HepG2 (cell line): ENCODE measurements at regions not wholly inside any gene's neighbourhood (a gene's known extent, or its start where the extent isn't known, plus 50 kb on each side); places are given as distances from the start of the nearest gene placed in this dataset.

Experiments used
- ATAC-seq: fragments of 200-7000 bp; cut with Tn5 transposase; 3 replicates; pipeline ENCODE4 v1.9.1; 2020; ENCODE audit warnings: mild to moderate bottlenecking, moderate library complexity
- BruUV-seq: library from RNA; stranded (reverse); fragments of 400-500 nt; replicated peaks from 2 replicates; lab custom pipeline; 2021; lab: Mats Ljungman, UMichigan
- CTCF ChIA-PET: fragments of 300-600 bp; formaldehyde crosslinking; extraction: SDS; loops from one replicate; lab custom pipeline; 2021; ENCODE audit warnings: low total read pairs, inconsistent platforms, low intra/inter-chr PET ratio; lab: Yijun Ruan, JAX
- POLR2A ChIA-PET: fragments of 350-600 bp; sonication (Branson Sonifier 250); formaldehyde crosslinking; loops from one replicate; lab custom pipeline; 2020; ENCODE audit warnings: antibody characterized with exemption, inconsistent platforms; lab: Yijun Ruan, JAX
- DNase-seq: peaks from one replicate; pipeline ENCODE4 v3.0.0-alpha.2; 2015; ENCODE audit warnings: low spot score
- FAIRE-seq: peaks from 3 replicates; lab custom pipeline; 2011; peaks lifted over from hg19 to GRCh38; lab: Jason Lieb, UNC
- H2AFZ ChIP-seq: one replicate; pipeline ENCODE4 v1.6.1; 2011; ENCODE audit warnings: low read length, inconsistent platforms
- H3K27ac ChIP-seq: fragments of 300-600 bp; 3 replicates; pipeline ENCODE4 v1.8.0; 2011; ENCODE audit warnings: mixed run types, mild to moderate bottlenecking, mixed read lengths, low read length, inconsistent platforms; ENCODE audit not compliant: insufficient read depth; ENCODE audit errors: extremely low read length
- H3K27me3 ChIP-seq, 2 experiments: fragments of 200-600 bp in 1 of 2; 2 replicates in 1 of 2; 3 replicates in 1 of 2; pipeline versions ENCODE4 v1.6.0 to v1.8.0; 2011; ENCODE audit warnings: low read length in 2 of 2, mild to moderate bottlenecking in 2 of 2, moderate library complexity in 2 of 2, inconsistent platforms in 1 of 2; ENCODE audit not compliant: insufficient read depth in 2 of 2, control insufficient read depth in 1 of 2
- H3K36me3 ChIP-seq, 2 experiments: fragments of 200-600 bp in 1 of 2; replicated peaks in 1 of 2; 2 replicates in 1 of 2; 3 replicates in 1 of 2; pipeline versions ENCODE4 v1.5.1 to v1.8.0; 2011; ENCODE audit warnings: low read length in 2 of 2, inconsistent platforms in 1 of 2; ENCODE audit not compliant: insufficient read depth in 2 of 2, control insufficient read depth in 1 of 2
- H3K4me1 ChIP-seq: 2 replicates; pipeline ENCODE4 v1.5.1; 2012; ENCODE audit warnings: low read length, inconsistent platforms; ENCODE audit not compliant: insufficient read depth
- H3K4me2 ChIP-seq: 2 replicates; pipeline ENCODE4 v1.6.0; 2011; ENCODE audit warnings: low read depth, low read length, inconsistent platforms
- H3K4me3 ChIP-seq, 3 experiments: fragments of 200-600 bp in 1 of 3; sonication (generic), shearing (Covaris generic) in 1 of 3; replicated peaks in 1 of 3; 2 replicates each; pipeline ENCODE4 v1.5.1; 2011 to 2016; ENCODE audit warnings: low read length in 3 of 3, inconsistent platforms in 2 of 3, low read depth in 2 of 3, mild to moderate bottlenecking in 2 of 3, control low read depth in 1 of 3, mixed read lengths in 1 of 3; ENCODE audit not compliant: insufficient read depth in 1 of 3
- H3K79me2 ChIP-seq: one replicate; pipeline ENCODE4 v1.6.1; 2011; ENCODE audit warnings: low read length, inconsistent platforms; ENCODE audit not compliant: insufficient read depth
- H3K9ac ChIP-seq: 2 replicates; pipeline ENCODE4 v1.6.0; 2011; ENCODE audit warnings: mild to moderate bottlenecking, low read depth, low read length, inconsistent platforms; ENCODE audit not compliant: insufficient read depth
- H3K9me3 ChIP-seq: 2 replicates; pipeline ENCODE4 v1.5.1; 2012; ENCODE audit warnings: mild to moderate bottlenecking, low read length
- H4K20me1 ChIP-seq: 2 replicates; pipeline ENCODE4 v1.6.0; 2011; ENCODE audit warnings: inconsistent platforms, mild to moderate bottlenecking, low read length, moderate library complexity; ENCODE audit not compliant: insufficient read depth
- ATF7 ChIP-seq, 2 experiments: fragments of 450-650 bp in 1 of 2; sonication (generic) in 1 of 2; formaldehyde crosslinking in 1 of 2; IDR thresholded peaks; 2 replicates each; pipeline versions ENCODE4 v1.4.0 to v1.6.1; 2016 to 2020; ENCODE audit warnings: antibody characterized with exemption in 1 of 2, mild to moderate bottlenecking in 1 of 2, missing genetic modification reagents in 1 of 2
- CREB1 ChIP-seq, 2 experiments: fragments of 450-650 bp in 1 of 2; IDR thresholded peaks; 2 replicates each; pipeline ENCODE4 v1.6.1; 2016 to 2017; ENCODE audit warnings: control low read depth in 1 of 2, mild to moderate bottlenecking in 1 of 2, missing compliant biosample characterization in 1 of 2, missing genetic modification characterization in 1 of 2
- FOXP4 ChIP-seq: sonication (generic); formaldehyde crosslinking; IDR thresholded peaks from 2 replicates; pipeline ENCODE4 v1.4.0; 2020; ENCODE audit warnings: missing genetic modification reagents
- GZF1 ChIP-seq: sonication (generic); formaldehyde crosslinking; IDR thresholded peaks from 2 replicates; pipeline ENCODE4 v1.5.1; 2020; ENCODE audit warnings: mild to moderate bottlenecking, missing genetic modification reagents
- KLF12 ChIP-seq: sonication (generic); formaldehyde crosslinking; IDR thresholded peaks from 2 replicates; pipeline ENCODE4 v1.4.0; 2020; ENCODE audit warnings: missing genetic modification reagents, borderline replicate concordance
- MXD4 ChIP-seq: IDR thresholded peaks from 2 replicates; pipeline ENCODE4 v1.6.1; 2016; ENCODE audit warnings: mild to moderate bottlenecking, missing biosample characterization, missing genetic modification reagents
- NPAS2 ChIP-seq: sonication (generic); formaldehyde crosslinking; IDR thresholded peaks from 2 replicates; pipeline ENCODE4 v1.8.0; 2022; ENCODE audit warnings: mild to moderate bottlenecking, missing genetic modification reagents, borderline replicate concordance
- REST ChIP-seq, 2 experiments: IDR thresholded peaks; 2 replicates each; pipeline ENCODE4 v1.6.1; 2011 to 2012; ENCODE audit warnings: low read length in 2 of 2, borderline replicate concordance in 1 of 2, low read depth in 1 of 2, mild to moderate bottlenecking in 1 of 2, moderate library complexity in 1 of 2
- RFX3 ChIP-seq: IDR thresholded peaks from 2 replicates; pipeline ENCODE4 v1.6.1; 2016; ENCODE audit warnings: missing biosample characterization, missing genetic modification reagents
- RFX5 ChIP-seq: IDR thresholded peaks from 2 replicates; pipeline ENCODE4 v1.6.1; 2011; ENCODE audit warnings: low read depth, low read length, improper control_type of control experiment
- ZFP36L2 ChIP-seq: sonication (generic); formaldehyde crosslinking; IDR thresholded peaks from 2 replicates; pipeline ENCODE4 v1.4.0; 2020; ENCODE audit warnings: missing genetic modification reagents
- ZSCAN31 ChIP-seq: sonication (generic); formaldehyde crosslinking; IDR thresholded peaks from 2 replicates; pipeline ENCODE4 v1.5.0; 2020; ENCODE audit warnings: low read depth, mild to moderate bottlenecking, missing genetic modification reagents
- ZSCAN5A ChIP-seq: sonication (generic); formaldehyde crosslinking; IDR thresholded peaks from 2 replicates; pipeline ENCODE4 v1.8.0; 2022; ENCODE audit warnings: mild to moderate bottlenecking, missing genetic modification reagents, borderline replicate concordance
- WGBS: methylation state at CpG from one replicate; pipeline ENCODE4 v1.1.6; 2017; ENCODE audit warnings: low lambda C conversion rate; 5-methylcytosine and 5-hydroxymethylcytosine counted together
- in situ Hi-C: cut with HindIII; loops from 2 replicates; pipeline ENCODE4 v1.10.0; 2017; ENCODE audit warnings: low pct_unique_long_range_greater_than_20kb; ENCODE audit not compliant: extremely low pct_ligation_motif_present
- intact Hi-C: fragments of 100-400 bp; cut with micrococcal nuclease; formaldehyde crosslinking; loops from one replicate; pipeline ENCODE4 v1.10.0; 2022; ENCODE audit not compliant: unreplicated experiment

- CTCF ChIA-PET = no interaction called here
- DNase-seq (no peak), FAIRE-seq (no peak), ATAC-seq (no peak)
- 78% methylated on average over 51 of the region's 67 CpGs for WGBS
- H3K9ac ChIP-seq = no peak overlapping the region
- H3K27me3 ChIP-seq = peaks cover under 1 to 24% of the 10 kb centered on the region in 2 experiments; a peak in 4 of 5 replicates
- no peaks in the 10 kb centered on the region for H3K79me2 ChIP-seq
- intact Hi-C loops (no loop called here), in situ Hi-C loops (no loop called here)
- BruUV-seq = no TSS peak
- no peaks in the 10 kb centered on the region for H3K36me3 ChIP-seq
- H2AFZ ChIP-seq = no peak overlapping the region
- H3K27ac ChIP-seq = no peak overlapping the region
- POLR2A ChIA-PET = no interaction called here
- H3K4me1 ChIP-seq = no peaks in the 10 kb centered on the region
- no peak overlapping the region for H3K4me2 ChIP-seq
- no peaks in the 10 kb centered on the region for H3K9me3 ChIP-seq
- no peak overlapping the region for H3K4me3 ChIP-seq
- no peaks in the 10 kb centered on the region for H4K20me1 ChIP-seq
- TF ChIP-seq RFX5 (no peak), GZF1 (no peak), REST (IDR thresholded peaks at IDR 0.05; ENCODE audit: borderline replicate concordance in 1 of 2, low read depth in 1 of 2, low read length in 2 of 2) (no peak), ZFP36L2 (CRISPR knock-in tag) (no peak), ZSCAN31 (no peak), MXD4 (no peak), CREB1 (IDR thresholded peaks at IDR 0.05) (peak; percentile 96), CREB1 (CRISPR knock-in tag; IDR thresholded peaks at IDR 0.05) (no peak), KLF12 (CRISPR knock-in tag) (no peak), ATF7 (IDR thresholded peaks at IDR 0.05) (peak; percentile 48), ATF7 (CRISPR knock-in tag; IDR thresholded peaks at IDR 0.05) (no peak), FOXP4 (CRISPR knock-in tag) (no peak), NPAS2 (CRISPR knock-in tag) (no peak), ZSCAN5A (CRISPR knock-in tag) (no peak), RFX3 (CRISPR knock-in tag) (no peak)
Observed at GRCh38 chr6:170023620-170024521, 267.0 kb downstream of the DLL1 start.
